Activated naive CD8-positive, alpha-beta T cell (primary cell): ENCODE measurements at regions not wholly inside any gene's neighbourhood (a gene's known extent, or its start where the extent isn't known, plus 50 kb on each side); places are given as distances from the start of the nearest gene placed in this dataset.
"Not testable (repeated sequence)": the region's sequence is repeated elsewhere in the genome, so short reads cannot be mapped to it uniquely, and the experiment has no call there.

ENCODE experiments used
- H3K27ac Mint-ChIP-seq: one replicate; pipeline ENCODE4 v1.8.0; 2021; ENCODE audit warnings: mixed read lengths
- H3K27me3 Mint-ChIP-seq: one replicate; pipeline ENCODE4 v1.8.0; 2021; ENCODE audit warnings: mixed read lengths
- H3K36me3 Mint-ChIP-seq: one replicate; pipeline ENCODE4 v1.8.0; 2021; ENCODE audit warnings: mixed read lengths
- H3K4me1 Mint-ChIP-seq: one replicate; pipeline ENCODE4 v1.8.0; 2021; ENCODE audit warnings: low read depth, mixed read lengths
- H3K4me3 Mint-ChIP-seq: one replicate; pipeline ENCODE4 v1.8.0; 2021; ENCODE audit warnings: mild to moderate bottlenecking, mixed read lengths
- H3K9me3 Mint-ChIP-seq: one replicate; pipeline ENCODE4 v1.8.0; 2021; ENCODE audit warnings: low read depth, mixed read lengths

GRCh38 chr6:67966830-67967229, 668.3 kb upstream of the ADGRB3 start:
- H3K9me3 Mint-ChIP-seq: no peaks in the 10 kb centered on the region
- no peaks in the 10 kb centered on the region for H3K27me3 Mint-ChIP-seq
- H3K36me3 Mint-ChIP-seq: no peaks in the 10 kb centered on the region
- no peaks in the 10 kb centered on the region for H3K4me1 Mint-ChIP-seq
- H3K27ac Mint-ChIP-seq: no peak overlapping the region
- H3K4me3 Mint-ChIP-seq: no peak overlapping the region

GRCh38 chr6:67956352-67956751, 678.7 kb upstream of the ADGRB3 start:
- Mint-ChIP-seq H3K27ac (no peak overlapping the region), H3K27me3 (no peaks in the 10 kb centered on the region), H3K4me3 (no peak overlapping the region), H3K36me3 (no peaks in the 10 kb centered on the region), H3K9me3 (peaks cover 10% of the 10 kb centered on the region), H3K4me1 (no peaks in the 10 kb centered on the region)

- H3K27me3 Mint-ChIP-seq: no peaks in the 10 kb centered on the region
- H3K4me1 Mint-ChIP-seq: no peaks in the 10 kb centered on the region
- H3K9me3 Mint-ChIP-seq: peaks cover 5% of the 10 kb centered on the region
- H3K36me3 Mint-ChIP-seq: no peaks in the 10 kb centered on the region
- H3K4me3 Mint-ChIP-seq: no peak overlapping the region
- no peak overlapping the region for H3K27ac Mint-ChIP-seq
Measured at GRCh38 chr6:67952948-67953347, 682.1 kb upstream of the ADGRB3 start.

GRCh38 chr6:67952121-67952520, 683.0 kb upstream of the ADGRB3 start:
- Mint-ChIP-seq H3K4me1 (no peaks in the 10 kb centered on the region), H3K36me3 (no peaks in the 10 kb centered on the region), H3K9me3 (peaks cover 5% of the 10 kb centered on the region), H3K4me3 (no peak overlapping the region), H3K27me3 (no peaks in the 10 kb centered on the region), H3K27ac (no peak overlapping the region)

GRCh38 chr6:67947762-67948161, 687.3 kb upstream of the ADGRB3 start:
- not testable (repeated sequence) for H3K27me3 Mint-ChIP-seq, H3K27ac Mint-ChIP-seq, H3K4me3 Mint-ChIP-seq, H3K9me3 Mint-ChIP-seq, H3K4me1 Mint-ChIP-seq, H3K36me3 Mint-ChIP-seq

- H3K27ac Mint-ChIP-seq: no peak overlapping the region
- peaks cover 8% of the 10 kb centered on the region for H3K9me3 Mint-ChIP-seq
- no peaks in the 10 kb centered on the region for H3K4me1 Mint-ChIP-seq
- no peak overlapping the region for H3K4me3 Mint-ChIP-seq
- H3K36me3 Mint-ChIP-seq: no peaks in the 10 kb centered on the region
- H3K27me3 Mint-ChIP-seq: no peaks in the 10 kb centered on the region
Measured at GRCh38 chr6:67935976-67936477, 699.1 kb upstream of the ADGRB3 start.

GRCh38 chr6:67933278-67933677, 701.8 kb upstream of the ADGRB3 start:
- Mint-ChIP-seq H3K36me3 (no peaks in the 10 kb centered on the region), H3K4me3 (no peak overlapping the region), H3K27ac (no peak overlapping the region), H3K4me1 (no peaks in the 10 kb centered on the region), H3K27me3 (no peaks in the 10 kb centered on the region), H3K9me3 (peaks cover 11% of the 10 kb centered on the region)

- H3K4me1 Mint-ChIP-seq, H3K9me3 Mint-ChIP-seq, H3K27ac Mint-ChIP-seq, H3K36me3 Mint-ChIP-seq, H3K4me3 Mint-ChIP-seq, H3K27me3 Mint-ChIP-seq: not testable (repeated sequence)
Measured at GRCh38 chr6:67922588-67922987, 712.5 kb upstream of the ADGRB3 start.

GRCh38 chr6:67920040-67920439, 715.0 kb upstream of the ADGRB3 start:
- not testable (repeated sequence) for H3K36me3 Mint-ChIP-seq

GRCh38 chr6:67916399-67916798, 718.7 kb upstream of the ADGRB3 start:
- no peaks in the 10 kb centered on the region for H3K36me3 Mint-ChIP-seq
- no peak overlapping the region for H3K27ac Mint-ChIP-seq
- H3K4me1 Mint-ChIP-seq: no peaks in the 10 kb centered on the region
- H3K27me3 Mint-ChIP-seq: no peaks in the 10 kb centered on the region
- H3K9me3 Mint-ChIP-seq: peaks cover 9% of the 10 kb centered on the region
- H3K4me3 Mint-ChIP-seq: no peak overlapping the region

More at GRCh38 chr6:67920040-67920439, 715.0 kb upstream of the ADGRB3 start:
- H3K9me3 Mint-ChIP-seq, H3K27me3 Mint-ChIP-seq, H3K27ac Mint-ChIP-seq, H3K4me1 Mint-ChIP-seq, H3K4me3 Mint-ChIP-seq: not testable (repeated sequence)

- peaks cover 9% of the 10 kb centered on the region for H3K9me3 Mint-ChIP-seq
- H3K4me1 Mint-ChIP-seq: no peaks in the 10 kb centered on the region
Measured at GRCh38 chr6:67914419-67914818, 720.7 kb upstream of the ADGRB3 start.

GRCh38 chr6:67909354-67909753, 725.7 kb upstream of the ADGRB3 start:
- Mint-ChIP-seq H3K27me3 (no peaks in the 10 kb centered on the region), H3K27ac (no peak overlapping the region), H3K36me3 (no peaks in the 10 kb centered on the region), H3K4me1 (no peaks in the 10 kb centered on the region), H3K4me3 (no peak overlapping the region), H3K9me3 (no peaks in the 10 kb centered on the region)

More at GRCh38 chr6:67914419-67914818, 720.7 kb upstream of the ADGRB3 start:
- Mint-ChIP-seq H3K27me3 (no peaks in the 10 kb centered on the region), H3K4me3 (no peak overlapping the region), H3K36me3 (no peaks in the 10 kb centered on the region), H3K27ac (no peak overlapping the region)

GRCh38 chr6:67908379-67908778, 726.7 kb upstream of the ADGRB3 start:
- H3K27me3 Mint-ChIP-seq: no peaks in the 10 kb centered on the region
- peaks cover 4% of the 10 kb centered on the region for H3K9me3 Mint-ChIP-seq
- no peak overlapping the region for H3K4me3 Mint-ChIP-seq
- no peaks in the 10 kb centered on the region for H3K4me1 Mint-ChIP-seq
- H3K27ac Mint-ChIP-seq: no peak overlapping the region
- no peaks in the 10 kb centered on the region for H3K36me3 Mint-ChIP-seq

GRCh38 chr6:67904735-67905134, 730.3 kb upstream of the ADGRB3 start:
- not testable (repeated sequence) for H3K27me3 Mint-ChIP-seq, H3K4me1 Mint-ChIP-seq, H3K4me3 Mint-ChIP-seq, H3K27ac Mint-ChIP-seq, H3K9me3 Mint-ChIP-seq, H3K36me3 Mint-ChIP-seq

GRCh38 chr6:67898875-67899274, 736.2 kb upstream of the ADGRB3 start:
- no peak overlapping the region for H3K4me3 Mint-ChIP-seq

GRCh38 chr6:67897998-67898607, 737.0 kb upstream of the ADGRB3 start:
- Mint-ChIP-seq H3K9me3 (no peaks in the 10 kb centered on the region), H3K36me3 (no peaks in the 10 kb centered on the region), H3K4me1 (no peaks in the 10 kb centered on the region), H3K27me3 (no peaks in the 10 kb centered on the region), H3K4me3 (no peak overlapping the region), H3K27ac (no peak overlapping the region)

More at GRCh38 chr6:67898875-67899274, 736.2 kb upstream of the ADGRB3 start:
- Mint-ChIP-seq H3K9me3 (peaks cover 1% of the 10 kb centered on the region), H3K4me1 (no peaks in the 10 kb centered on the region), H3K27ac (no peak overlapping the region), H3K27me3 (no peaks in the 10 kb centered on the region), H3K36me3 (no peaks in the 10 kb centered on the region)
